ENCODE measurements at regions not wholly inside any gene's neighbourhood (a gene's known extent, or its start where the extent isn't known, plus 50 kb on each side); places are given as distances from the start of the nearest gene placed in this dataset.

- no peak overlapping the region for H3K27ac ChIP-seq (ENCODE audit: low read length)
- H2AFZ ChIP-seq (ENCODE audit: low read length): no peak overlapping the region
- H3F3A ChIP-seq (ENCODE audit: low read length, unreplicated experiment): no peaks in the 10 kb centered on the region
- intact Hi-C loops (cut with micrococcal nuclease): no loop called here
- 0 out of 2 replicates have a peak, but pooled peaks cover 3% of the 10 kb centered on the region for H3K9me3 ChIP-seq (ENCODE audit: low read length)
- no peaks in the 10 kb centered on the region for H3K27me3 ChIP-seq (ENCODE audit: low read length)
- H3K4me3 ChIP-seq (ENCODE audit: low read length): no peak overlapping the region
- H3K36me3 ChIP-seq (ENCODE audit: low read depth, low read length): no peaks in the 10 kb centered on the region
- CTCF ChIA-PET: no interaction called here
- no peaks in the 10 kb centered on the region for H3K4me1 ChIP-seq (ENCODE audit: insufficient read depth, low read length)
- no peak for TF ChIP-seq CTCF (conservative IDR thresholded peaks at IDR 0.05; ENCODE audit: low read depth, low read length)
- no peak for TF ChIP-seq EZH2phosphoT487 (IDR thresholded peaks at IDR 0.05; ENCODE audit: borderline replicate concordance, low read length)
- no peak for TF ChIP-seq EZH2 (IDR thresholded peaks at IDR 0.05; ENCODE audit: low read length, unreplicated experiment)
- POLR2A ChIA-PET (ENCODE audit: unreplicated experiment): no interaction called here
- no peaks in the 10 kb centered on the region for H4K20me1 ChIP-seq (ENCODE audit: low read length)
- ATAC-seq (no peak), DNase-seq (no peak)
- no TSS peak for BruUV-seq (replicated peaks)
- H3K9ac ChIP-seq (ENCODE audit: low read length): no peak overlapping the region
- H3K9me2 ChIP-seq (replicated peaks; ENCODE audit: low read length): no peaks in the 10 kb centered on the region
- H3K79me2 ChIP-seq (ENCODE audit: low read length): no peaks in the 10 kb centered on the region
- no peak overlapping the region for H3K4me2 ChIP-seq (ENCODE audit: low read length)
These were observed 220.3 kb downstream of the MAFB start for GRCh38 chr20:40468759-40469158.

- no TSS peak for BruUV-seq (replicated peaks)
- Histone ChIP-seq H2AFZ (ENCODE audit: low read length) (no peak overlapping the region), H3K4me2 (ENCODE audit: low read length) (no peak overlapping the region), H3K9me3 (ENCODE audit: low read length) (0 out of 2 replicates have a peak, but pooled peaks cover 3% of the 10 kb centered on the region), H3K4me3 (ENCODE audit: low read length) (no peak overlapping the region), H3K9ac (ENCODE audit: low read length) (no peak overlapping the region), H3K27ac (ENCODE audit: low read length) (no peak overlapping the region), H3F3A (ENCODE audit: low read length, unreplicated experiment) (no peaks in the 10 kb centered on the region), H3K9me2 (replicated peaks; ENCODE audit: low read length) (no peaks in the 10 kb centered on the region), H4K20me1 (ENCODE audit: low read length) (no peaks in the 10 kb centered on the region), H3K36me3 (ENCODE audit: low read depth, low read length) (no peaks in the 10 kb centered on the region), H3K79me2 (ENCODE audit: low read length) (no peaks in the 10 kb centered on the region), H3K27me3 (ENCODE audit: low read length) (no peaks in the 10 kb centered on the region), H3K4me1 (ENCODE audit: insufficient read depth, low read length) (no peaks in the 10 kb centered on the region)
- intact Hi-C loops (cut with micrococcal nuclease): no loop called here
- TF ChIP-seq EZH2phosphoT487 (IDR thresholded peaks at IDR 0.05; ENCODE audit: borderline replicate concordance, low read length): no peak
- TF ChIP-seq CTCF (conservative IDR thresholded peaks at IDR 0.05; ENCODE audit: low read depth, low read length): no peak
- TF ChIP-seq EZH2 (IDR thresholded peaks at IDR 0.05; ENCODE audit: low read length, unreplicated experiment): no peak
- CTCF ChIA-PET: no interaction called here
- ATAC-seq: no peak
- no peak for DNase-seq
- POLR2A ChIA-PET (ENCODE audit: unreplicated experiment): no interaction called here
These were observed 221.2 kb downstream of the MAFB start for GRCh38 chr20:40467703-40468411.

DNA sequence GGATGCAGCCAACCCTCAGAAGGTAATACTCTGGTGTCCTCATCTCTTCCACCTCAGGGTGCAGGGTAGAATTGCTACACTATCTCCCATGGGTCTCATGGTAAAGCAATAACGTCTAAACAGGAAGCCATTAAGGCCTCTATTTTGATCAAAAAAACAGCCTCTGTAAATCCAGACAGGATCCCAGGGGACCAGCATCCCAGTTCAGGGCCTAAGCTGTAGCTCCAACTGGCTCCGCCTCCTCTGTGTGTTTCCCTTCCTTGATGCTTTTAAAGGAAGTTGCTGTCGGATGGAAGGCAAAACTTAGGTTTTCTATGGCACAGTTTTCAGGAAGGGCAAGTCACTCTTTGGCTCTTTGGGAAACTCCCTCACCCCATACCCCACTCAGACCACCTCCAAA lies 222.0 kb downstream of the MAFB start:
- no TSS peak for BruUV-seq (replicated peaks)
- TF ChIP-seq EZH2 (IDR thresholded peaks at IDR 0.05; ENCODE audit: low read length, unreplicated experiment) (no peak), EZH2phosphoT487 (IDR thresholded peaks at IDR 0.05; ENCODE audit: borderline replicate concordance, low read length) (no peak), CTCF (conservative IDR thresholded peaks at IDR 0.05; ENCODE audit: low read depth, low read length) (no peak)
- intact Hi-C loops (cut with micrococcal nuclease): no loop called here
- Histone ChIP-seq H3K9me2 (replicated peaks; ENCODE audit: low read length) (no peaks in the 10 kb centered on the region), H3K4me3 (ENCODE audit: low read length) (no peak overlapping the region), H3K9ac (ENCODE audit: low read length) (no peak overlapping the region), H3K36me3 (ENCODE audit: low read depth, low read length) (no peaks in the 10 kb centered on the region), H3K9me3 (ENCODE audit: low read length) (0 out of 2 replicates have a peak, but pooled peaks cover 3% of the 10 kb centered on the region), H3K4me1 (ENCODE audit: insufficient read depth, low read length) (no peaks in the 10 kb centered on the region), H3K27ac (ENCODE audit: low read length) (no peak overlapping the region), H3K79me2 (ENCODE audit: low read length) (no peaks in the 10 kb centered on the region), H3F3A (ENCODE audit: low read length, unreplicated experiment) (no peaks in the 10 kb centered on the region), H3K27me3 (ENCODE audit: low read length) (no peaks in the 10 kb centered on the region), H3K4me2 (ENCODE audit: low read length) (no peak overlapping the region), H4K20me1 (ENCODE audit: low read length) (no peaks in the 10 kb centered on the region), H2AFZ (ENCODE audit: low read length) (no peak overlapping the region)
- ChIA-PET CTCF (no interaction called here), POLR2A (ENCODE audit: unreplicated experiment) (no interaction called here)
- no peak for ATAC-seq
- no peak for DNase-seq
